GM12878 (cell line): ENCODE measurements at regions not wholly inside any gene's neighbourhood (a gene's known extent, or its start where the extent isn't known, plus 50 kb on each side); places are given as distances from the start of the nearest gene placed in this dataset.

Experiments used
- RFX5 ChIP-seq: IDR thresholded peaks from 2 replicates; pipeline ENCODE4 v1.6.1; 2011; ENCODE audit warnings: low read depth, low read length, improper control_type of control experiment
- SRF ChIP-seq, 2 experiments: IDR thresholded peaks; 2 replicates each; pipeline ENCODE4 v1.6.1; 2011; ENCODE audit warnings: low read depth in 2 of 2, low read length in 2 of 2, mild to moderate bottlenecking in 1 of 2, moderate library complexity in 1 of 2
- WRNIP1 ChIP-seq: IDR thresholded peaks from 2 replicates; pipeline ENCODE4 v1.6.1; 2011; ENCODE audit warnings: low read depth, low read length, improper control_type of control experiment, borderline replicate concordance
- TF ChIP-seq, protein P1 (sequence below): fragments of 450-650 bp; IDR thresholded peaks from 2 replicates; pipeline ENCODE4 v1.6.1; 2017; ENCODE audit warnings: mild to moderate bottlenecking, moderate library complexity
- TF ChIP-seq, protein P2 (sequence below): fragments of 450-650 bp; formaldehyde crosslinking; IDR thresholded peaks from 2 replicates; pipeline ENCODE4 v1.5.0; 2022; ENCODE audit warnings: mild to moderate bottlenecking, missing genetic modification characterization

DNA sequence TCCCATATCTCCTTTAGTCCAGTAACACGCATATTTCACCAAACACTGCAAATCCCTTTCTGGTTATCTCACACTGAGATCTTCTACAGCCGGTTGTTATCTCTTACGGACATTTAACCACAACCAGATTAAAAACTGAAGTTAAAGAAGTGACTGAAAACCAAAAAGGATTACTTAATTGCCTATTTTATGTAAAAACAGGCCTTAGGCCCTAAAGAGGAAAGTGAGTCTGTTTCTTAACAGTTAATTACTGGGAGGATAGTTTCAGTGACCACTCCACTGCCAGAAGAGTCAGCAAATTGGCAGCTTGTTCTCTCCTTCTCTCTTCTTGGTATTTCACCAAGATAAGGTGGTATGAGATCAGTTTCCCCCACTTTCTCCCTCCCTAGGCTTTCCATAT is 161.9 kb upstream of the MEOX2 start:
- TF ChIP-seq, protein P1, sequence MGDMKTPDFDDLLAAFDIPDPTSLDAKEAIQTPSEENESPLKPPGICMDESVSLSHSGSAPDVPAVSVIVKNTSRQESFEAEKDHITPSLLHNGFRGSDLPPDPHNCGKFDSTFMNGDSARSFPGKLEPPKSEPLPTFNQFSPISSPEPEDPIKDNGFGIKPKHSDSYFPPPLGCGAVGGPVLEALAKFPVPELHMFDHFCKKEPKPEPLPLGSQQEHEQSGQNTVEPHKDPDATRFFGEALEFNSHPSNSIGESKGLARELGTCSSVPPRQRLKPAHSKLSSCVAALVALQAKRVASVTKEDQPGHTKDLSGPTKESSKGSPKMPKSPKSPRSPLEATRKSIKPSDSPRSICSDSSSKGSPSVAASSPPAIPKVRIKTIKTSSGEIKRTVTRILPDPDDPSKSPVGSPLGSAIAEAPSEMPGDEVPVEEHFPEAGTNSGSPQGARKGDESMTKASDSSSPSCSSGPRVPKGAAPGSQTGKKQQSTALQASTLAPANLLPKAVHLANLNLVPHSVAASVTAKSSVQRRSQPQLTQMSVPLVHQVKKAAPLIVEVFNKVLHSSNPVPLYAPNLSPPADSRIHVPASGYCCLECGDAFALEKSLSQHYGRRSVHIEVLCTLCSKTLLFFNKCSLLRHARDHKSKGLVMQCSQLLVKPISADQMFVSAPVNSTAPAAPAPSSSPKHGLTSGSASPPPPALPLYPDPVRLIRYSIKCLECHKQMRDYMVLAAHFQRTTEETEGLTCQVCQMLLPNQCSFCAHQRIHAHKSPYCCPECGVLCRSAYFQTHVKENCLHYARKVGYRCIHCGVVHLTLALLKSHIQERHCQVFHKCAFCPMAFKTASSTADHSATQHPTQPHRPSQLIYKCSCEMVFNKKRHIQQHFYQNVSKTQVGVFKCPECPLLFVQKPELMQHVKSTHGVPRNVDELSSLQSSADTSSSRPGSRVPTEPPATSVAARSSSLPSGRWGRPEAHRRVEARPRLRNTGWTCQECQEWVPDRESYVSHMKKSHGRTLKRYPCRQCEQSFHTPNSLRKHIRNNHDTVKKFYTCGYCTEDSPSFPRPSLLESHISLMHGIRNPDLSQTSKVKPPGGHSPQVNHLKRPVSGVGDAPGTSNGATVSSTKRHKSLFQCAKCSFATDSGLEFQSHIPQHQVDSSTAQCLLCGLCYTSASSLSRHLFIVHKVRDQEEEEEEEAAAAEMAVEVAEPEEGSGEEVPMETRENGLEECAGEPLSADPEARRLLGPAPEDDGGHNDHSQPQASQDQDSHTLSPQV = no peak
- TF ChIP-seq SRF (IDR thresholded peaks at IDR 0.05; ENCODE audit: low read depth in 2 of 2, low read length in 2 of 2) = no peak
- TF ChIP-seq, protein P2, sequence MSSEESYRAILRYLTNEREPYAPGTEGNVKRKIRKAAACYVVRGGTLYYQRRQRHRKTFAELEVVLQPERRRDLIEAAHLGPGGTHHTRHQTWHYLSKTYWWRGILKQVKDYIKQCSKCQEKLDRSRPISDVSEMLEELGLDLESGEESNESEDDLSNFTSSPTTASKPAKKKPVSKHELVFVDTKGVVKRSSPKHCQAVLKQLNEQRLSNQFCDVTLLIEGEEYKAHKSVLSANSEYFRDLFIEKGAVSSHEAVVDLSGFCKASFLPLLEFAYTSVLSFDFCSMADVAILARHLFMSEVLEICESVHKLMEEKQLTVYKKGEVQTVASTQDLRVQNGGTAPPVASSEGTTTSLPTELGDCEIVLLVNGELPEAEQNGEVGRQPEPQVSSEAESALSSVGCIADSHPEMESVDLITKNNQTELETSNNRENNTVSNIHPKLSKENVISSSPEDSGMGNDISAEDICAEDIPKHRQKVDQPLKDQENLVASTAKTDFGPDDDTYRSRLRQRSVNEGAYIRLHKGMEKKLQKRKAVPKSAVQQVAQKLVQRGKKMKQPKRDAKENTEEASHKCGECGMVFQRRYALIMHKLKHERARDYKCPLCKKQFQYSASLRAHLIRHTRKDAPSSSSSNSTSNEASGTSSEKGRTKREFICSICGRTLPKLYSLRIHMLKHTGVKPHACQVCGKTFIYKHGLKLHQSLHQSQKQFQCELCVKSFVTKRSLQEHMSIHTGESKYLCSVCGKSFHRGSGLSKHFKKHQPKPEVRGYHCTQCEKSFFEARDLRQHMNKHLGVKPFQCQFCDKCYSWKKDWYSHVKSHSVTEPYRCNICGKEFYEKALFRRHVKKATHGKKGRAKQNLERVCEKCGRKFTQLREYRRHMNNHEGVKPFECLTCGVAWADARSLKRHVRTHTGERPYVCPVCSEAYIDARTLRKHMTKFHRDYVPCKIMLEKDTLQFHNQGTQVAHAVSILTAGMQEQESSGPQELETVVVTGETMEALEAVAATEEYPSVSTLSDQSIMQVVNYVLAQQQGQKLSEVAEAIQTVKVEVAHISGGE (CRISPR knock-in tag) = no peak
- no peak for TF ChIP-seq WRNIP1
- TF ChIP-seq RFX5 = no peak
